HG03159 (cell line): ENCODE measurements at regions not wholly inside any gene's neighbourhood (a gene's known extent, or its start where the extent isn't known, plus 50 kb on each side); places are given as distances from the start of the nearest gene placed in this dataset.
"Not testable (repeated sequence)": the region's sequence is repeated elsewhere in the genome, so short reads cannot be mapped to it uniquely, and the experiment has no call there.

Source experiments
- ATAC-seq: cut with Tn5 transposase; IDR thresholded peaks from one replicate; pipeline ENCODE4 v1.9.1; 2021; ENCODE audit warnings: mild to moderate bottlenecking, moderate library complexity; ENCODE audit not compliant: unreplicated experiment

DNA sequence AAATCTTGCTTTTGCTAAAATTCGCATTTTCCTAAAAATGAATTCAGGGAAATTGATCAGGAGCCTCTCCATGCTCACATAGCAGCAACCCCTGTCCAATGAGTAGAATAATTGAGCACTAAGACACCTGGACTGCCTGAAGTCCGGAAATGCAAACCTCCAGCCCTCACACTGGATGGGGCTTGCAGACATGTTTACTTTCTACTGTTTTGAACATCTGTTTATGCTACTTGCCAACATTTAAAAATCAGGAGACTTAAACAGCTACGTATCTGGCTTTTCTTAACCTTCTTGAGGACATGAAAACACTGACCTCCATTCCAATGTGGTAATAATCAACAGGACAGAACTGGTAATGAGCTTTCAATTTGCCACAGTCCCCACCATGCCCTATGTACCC lies 184.4 kb downstream of the SHOX2 start:
- ATAC-seq: no peak

DNA sequence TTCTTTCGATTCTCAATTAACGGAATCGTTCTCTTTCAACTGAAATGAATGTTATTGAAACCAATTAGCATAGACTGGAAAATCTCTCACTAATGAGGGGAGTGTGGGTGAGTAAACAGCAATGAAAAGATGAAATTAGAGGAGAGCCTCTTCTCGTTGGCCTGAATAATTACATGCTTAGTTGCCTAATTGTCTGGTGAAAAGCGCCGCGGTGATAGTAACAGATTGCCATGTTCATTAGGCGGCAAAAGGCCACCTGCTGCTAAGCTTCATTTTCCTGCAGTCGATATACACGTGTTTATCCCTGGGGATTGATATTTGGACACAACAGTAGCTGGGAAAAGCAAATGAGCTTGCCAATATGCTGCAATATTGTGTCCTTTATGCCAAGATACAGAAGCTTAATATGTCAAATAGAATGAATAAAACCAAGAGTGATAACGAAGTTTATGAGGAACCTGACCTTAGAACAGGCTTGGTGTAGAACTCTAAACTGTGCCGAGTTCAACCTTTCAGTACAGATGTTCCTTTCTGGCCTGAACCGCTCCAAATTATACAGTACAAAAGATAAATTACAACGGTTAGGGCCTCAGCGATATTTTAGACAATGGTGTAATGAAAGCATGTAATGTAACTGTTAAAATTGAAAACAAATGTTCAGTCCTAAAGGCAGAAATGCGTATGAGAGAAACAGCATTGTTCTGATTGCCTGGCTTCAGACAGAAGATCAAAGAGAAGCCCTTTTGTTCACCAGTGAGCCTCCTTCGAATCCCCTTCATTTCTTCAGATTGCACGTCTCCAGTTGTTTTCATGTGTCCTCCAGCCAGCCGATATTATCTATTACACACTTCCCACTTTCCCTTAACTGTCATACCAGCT lies 185.2 kb downstream of the SHOX2 start:
- no peak for ATAC-seq

DNA sequence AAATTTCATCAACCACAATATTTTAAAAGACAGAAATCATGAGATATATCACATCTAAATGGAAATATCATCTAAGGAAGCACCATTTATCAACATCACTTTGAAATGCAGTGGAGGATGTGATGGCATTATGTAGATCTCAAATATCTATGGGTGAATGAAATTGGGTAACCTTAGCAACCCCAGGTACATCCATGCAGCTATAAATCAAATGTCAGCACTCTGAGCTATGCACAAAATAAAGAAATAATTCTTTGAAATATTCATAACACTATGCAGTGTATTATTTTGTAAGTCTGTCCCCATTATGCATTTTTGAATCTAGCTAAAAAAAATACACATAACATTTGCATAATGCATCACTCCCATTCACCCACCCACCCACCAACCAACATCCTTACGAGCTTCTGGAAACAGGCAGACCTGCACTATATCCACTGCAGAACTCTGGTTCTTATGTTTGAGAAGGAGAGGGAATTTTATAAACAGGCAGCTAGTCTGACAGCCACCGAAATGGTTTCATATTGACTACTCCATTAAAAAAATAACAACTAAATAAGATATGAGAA lies 186.8 kb downstream of the SHOX2 start:
- no peak for ATAC-seq

DNA sequence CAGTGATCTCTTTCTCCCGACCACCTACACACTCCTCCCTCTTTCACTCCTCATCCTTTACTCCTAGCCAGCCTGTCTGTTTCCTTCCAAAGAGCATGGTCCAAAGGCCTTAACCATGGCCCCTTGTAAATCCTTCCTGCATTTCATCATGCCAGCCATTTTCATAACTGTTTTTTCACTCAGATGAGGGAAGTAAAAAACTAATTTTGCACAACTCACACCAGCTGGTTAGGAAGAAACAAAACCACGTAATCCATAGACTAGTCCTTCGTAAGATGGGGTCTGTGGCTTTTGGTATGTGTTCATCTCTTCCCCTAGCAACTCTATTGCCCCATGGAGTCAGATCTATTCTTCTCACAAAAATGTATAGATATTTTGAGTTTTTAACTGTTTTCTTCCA lies 187.8 kb downstream of the SHOX2 start:
- no peak for ATAC-seq

DNA sequence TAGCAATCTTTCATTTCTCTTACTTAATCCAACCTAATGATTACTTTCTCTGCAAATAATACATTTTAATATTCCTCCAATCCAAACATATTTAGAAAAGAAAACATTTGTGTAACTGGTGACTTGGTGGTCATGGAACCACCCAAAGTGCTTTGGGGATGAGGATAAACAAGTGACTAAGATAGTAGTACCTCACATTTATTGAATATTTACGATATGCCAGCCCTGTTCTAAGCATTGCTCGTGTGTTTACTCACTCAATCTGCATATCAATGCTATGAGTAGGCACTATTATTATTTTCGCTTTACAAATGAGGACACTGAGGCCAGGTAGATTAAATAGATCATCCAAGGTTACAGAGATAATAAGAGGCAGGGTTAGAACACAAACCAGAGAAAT lies 189.5 kb downstream of the SHOX2 start:
- ATAC-seq: no peak

DNA sequence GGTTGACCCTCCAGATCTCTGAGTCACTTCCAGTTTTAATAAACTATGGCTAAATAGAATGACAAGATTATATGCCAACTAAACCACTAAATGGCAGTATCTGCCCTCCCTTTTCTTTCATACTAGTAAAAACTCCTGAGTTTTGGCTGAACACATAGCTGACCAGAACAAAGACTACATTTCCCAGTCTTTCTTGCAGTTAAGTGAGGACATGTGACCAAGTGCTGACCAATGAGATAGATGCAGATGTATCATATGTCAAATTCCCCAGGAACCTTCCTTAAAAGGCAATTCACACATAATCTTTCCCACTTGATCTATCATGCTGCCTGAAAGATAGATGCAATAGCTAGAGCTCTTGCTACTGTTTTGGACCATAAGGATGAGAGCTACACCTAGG lies 191.3 kb downstream of the SHOX2 start:
- ATAC-seq: no peak

DNA sequence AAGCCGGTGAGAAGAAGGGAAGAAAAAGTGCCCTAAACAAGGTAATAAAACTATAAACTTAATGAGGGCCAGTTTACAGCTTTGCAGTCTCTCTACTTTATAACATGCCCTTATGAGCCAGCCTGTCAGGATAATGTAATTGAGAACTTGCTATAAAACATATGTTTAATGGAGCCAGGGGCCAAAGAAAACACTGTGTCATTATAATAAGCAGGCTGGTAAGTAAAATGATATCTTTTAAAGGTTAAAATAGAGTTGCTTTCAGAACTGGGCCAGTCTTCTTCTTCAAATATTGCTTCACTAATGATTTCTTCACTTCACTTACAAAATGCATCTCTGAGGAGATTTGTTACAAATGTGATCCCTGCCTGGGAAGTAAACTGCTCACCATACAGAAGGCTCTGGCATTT lies 192.5 kb downstream of the SHOX2 start:
- no peak for ATAC-seq

DNA sequence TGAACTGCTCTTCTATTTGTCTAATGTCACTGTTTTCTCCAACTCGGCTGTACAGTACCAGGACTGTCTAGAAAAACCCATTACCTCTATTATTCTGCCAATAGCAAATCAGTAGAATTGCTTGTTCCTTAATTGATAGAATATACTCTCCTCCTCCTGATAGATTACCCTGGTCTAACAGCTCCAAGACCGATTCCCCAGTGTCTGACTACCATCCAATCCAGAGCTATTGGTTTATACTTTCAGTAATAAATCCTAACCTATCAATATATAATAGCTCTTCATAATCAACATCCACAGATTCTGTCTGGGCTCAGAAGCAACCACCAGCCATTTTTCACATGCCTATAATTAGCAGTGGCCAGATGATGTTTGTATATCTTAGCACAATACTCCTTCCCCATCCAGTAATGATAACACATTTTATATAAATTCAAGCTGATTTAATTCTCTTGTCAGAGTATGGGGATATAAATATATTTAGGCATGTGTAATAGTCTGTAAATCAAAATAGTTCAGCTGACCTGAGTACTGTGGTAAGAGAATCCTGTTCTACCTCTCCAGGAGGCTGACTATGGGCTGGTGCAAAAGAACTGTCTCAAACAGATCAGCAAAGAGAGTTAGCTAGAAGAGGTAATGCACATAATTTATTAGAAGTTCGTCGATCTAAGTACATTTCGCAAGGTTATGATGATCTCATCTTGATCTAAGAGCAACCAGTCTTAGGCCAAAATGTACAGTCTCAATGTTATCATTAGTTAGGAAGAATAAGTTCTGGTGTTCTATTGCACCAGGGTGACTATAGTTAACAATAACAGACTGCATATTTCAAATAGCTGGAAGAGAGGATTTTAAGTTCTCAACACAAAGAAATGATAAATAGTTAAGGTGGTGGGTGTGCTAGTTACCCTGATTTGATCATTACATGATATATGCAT lies 193.4 kb downstream of the SHOX2 start:
- no peak for ATAC-seq

DNA sequence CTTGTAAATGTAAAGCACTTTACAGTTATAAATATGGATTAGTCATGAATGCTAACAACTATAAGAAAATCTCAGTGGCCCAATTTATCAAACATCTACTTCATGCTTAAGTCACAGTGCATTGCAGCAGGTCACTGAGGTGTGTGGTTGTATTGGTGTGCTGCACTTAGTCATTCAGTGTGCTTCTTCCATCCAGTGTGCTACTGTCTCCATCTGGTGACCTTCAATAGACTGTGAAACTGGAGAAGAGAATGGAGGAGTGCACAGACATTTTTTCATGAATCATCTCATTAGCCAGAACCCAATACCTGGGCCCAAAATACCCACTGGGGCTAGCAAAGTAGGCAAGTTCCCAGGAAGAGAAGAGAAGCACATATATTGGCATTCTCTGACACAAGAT lies 199.6 kb downstream of the SHOX2 start:
- ATAC-seq: no peak

DNA sequence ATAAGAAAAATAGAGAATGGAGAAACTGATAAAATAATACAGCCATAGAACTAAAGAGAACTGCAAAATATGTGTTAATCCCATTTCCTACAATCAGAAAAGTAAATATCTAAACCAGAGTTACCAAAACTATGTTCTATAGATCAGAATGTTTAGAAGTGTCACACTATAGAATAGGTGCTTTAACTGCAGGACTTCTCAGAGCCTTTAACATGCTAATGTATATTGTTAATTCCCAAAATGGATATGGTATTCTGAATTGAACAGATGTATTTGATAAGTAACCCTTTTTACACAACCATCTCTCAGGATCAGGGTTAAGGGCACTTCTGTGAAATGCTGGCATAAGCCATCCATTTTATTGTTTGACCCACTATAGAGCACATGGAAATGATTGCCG lies 200.3 kb downstream of the SHOX2 start:
- ATAC-seq: no peak

DNA sequence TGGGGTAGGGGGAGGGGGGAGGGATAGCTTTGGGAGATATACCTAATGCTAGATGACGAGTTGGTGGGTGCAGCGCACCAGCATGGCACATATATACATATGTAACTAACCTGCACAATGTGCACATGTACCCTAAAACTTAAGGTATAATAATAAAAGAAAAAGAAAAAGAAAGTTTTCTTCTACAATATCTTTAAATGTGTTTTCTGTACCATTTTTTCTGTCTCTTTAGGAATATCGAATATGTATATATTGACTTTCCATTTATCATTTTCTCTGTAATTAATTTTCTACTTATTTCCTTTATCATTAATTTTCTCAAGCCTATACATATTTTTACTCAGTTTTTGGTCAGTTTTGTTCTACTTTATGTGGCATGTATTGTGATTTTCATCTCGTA lies 203.5 kb downstream of the SHOX2 start:
- ATAC-seq: not testable (repeated sequence)

DNA sequence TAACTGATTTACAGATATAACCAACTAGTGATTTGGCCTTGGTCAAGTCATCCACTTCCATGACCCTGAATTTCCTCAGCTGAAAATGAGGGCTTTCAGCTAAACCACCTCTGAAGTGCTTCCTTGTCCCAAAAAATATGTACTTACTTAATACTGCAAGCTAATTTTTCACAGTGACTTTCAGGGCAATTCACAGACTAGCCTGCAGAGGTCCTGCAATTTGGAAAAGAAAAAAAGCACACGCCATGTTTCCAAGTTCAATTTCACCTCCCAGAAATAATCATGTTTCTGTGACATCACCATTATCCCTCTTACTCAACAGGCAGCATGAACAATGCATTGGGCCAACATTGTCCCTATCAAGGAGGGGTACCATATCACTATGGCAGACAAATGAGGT lies 218.2 kb downstream of the SHOX2 start:
- ATAC-seq: no peak

DNA sequence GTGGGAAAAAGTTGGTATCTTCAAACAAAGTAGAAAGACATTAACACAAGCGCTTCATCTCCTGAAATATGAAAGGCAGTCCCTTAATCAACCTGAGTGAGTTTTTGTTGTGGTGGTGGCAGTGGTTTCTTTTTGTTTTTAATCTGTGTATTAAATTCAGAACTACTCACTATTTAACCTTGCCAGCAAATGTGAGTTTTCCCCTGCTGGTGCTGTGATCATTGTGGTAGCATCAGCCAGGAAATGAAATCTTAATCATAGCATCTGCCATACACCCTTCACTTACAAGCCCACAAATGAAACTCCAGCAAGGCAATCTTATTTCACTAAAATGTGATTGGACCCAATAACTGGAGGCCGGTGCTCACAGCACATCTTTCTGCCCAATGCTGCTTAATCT lies 229.7 kb downstream of the SHOX2 start:
- no peak for ATAC-seq

DNA sequence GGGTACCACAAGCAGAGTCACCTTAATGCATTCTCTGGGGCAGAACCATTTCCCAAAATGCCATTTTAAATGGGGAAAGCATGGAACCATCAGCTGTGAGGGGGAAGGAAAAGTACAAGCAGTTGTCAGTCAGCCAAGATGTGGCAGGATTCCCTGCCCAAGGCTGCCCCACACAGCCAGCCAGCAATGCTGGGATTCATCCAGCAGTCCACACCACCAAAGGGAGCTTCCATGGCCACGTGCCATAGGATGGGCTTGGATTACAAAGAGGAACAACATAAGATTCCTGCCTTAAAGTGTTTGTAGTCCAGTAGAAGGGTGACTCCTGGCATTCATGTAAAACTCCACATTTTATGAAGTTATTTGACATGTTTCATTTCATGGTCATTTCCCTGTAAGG lies 233.3 kb downstream of the SHOX2 start:
- no peak for ATAC-seq

DNA sequence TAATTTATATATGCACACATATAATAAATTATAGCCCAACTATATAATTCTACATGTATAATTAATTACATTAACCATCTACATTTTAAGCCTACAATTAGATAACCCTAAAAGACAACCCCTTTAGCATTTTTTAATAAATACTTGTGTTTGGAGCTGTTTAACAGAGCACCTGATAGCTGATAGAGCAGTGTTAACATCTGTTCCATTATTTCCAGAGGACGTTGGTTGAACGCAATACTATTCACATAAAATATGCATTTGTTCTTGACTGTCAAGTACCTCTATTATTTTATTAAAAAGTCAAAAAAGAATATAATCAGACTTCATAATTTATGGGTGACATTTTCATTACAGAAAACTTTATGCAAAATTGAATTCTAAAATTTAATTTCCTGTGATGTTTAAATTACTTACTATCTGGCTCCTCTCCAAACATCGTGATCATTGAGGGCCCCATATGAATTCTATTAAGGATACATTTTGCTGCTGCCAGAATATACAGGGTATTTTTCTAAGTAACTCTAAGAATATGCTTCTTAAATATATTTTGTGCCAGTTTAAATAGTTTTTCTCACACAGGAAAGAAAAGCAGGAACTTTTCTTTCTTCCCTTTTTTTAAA lies 234.3 kb downstream of the SHOX2 start:
- ATAC-seq: no peak

DNA sequence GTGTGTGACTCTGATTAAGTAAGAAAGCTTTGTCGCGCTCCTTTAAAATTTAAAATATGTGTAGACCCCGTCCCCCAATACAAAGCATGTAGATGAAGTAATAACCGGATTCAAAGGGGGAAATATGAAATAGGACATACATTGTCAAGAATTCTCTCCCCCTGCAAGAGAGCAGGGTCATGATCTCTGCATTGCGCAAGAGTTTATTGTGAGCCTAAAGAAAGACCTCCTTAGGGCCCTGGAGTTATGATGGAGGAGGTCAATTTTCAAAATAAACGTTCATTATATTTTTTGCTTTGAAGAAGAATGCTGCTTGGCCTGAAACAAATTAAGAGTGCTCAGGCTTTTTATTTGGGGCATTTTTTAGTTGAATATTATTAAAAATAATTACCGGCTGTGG lies 235.0 kb downstream of the SHOX2 start:
- no peak for ATAC-seq

DNA sequence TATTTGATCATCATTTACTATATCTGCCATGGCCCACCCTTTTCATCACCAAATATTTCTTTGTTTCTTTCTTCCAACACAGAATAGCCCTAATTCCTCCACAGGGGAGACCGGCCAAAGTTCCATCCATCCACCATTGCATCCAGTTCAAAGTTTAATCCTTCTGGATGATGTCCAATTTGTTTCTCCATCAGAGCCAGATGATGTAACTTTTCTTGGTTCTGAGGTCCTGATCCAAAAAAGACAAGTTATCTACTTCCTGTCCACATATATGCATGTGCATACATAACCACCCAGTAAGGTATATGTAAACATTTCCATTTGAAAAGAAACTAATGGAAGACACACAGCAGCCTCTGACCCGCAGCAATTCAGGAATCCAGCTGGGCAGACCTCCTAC lies 237.3 kb downstream of the SHOX2 start:
- no peak for ATAC-seq

DNA sequence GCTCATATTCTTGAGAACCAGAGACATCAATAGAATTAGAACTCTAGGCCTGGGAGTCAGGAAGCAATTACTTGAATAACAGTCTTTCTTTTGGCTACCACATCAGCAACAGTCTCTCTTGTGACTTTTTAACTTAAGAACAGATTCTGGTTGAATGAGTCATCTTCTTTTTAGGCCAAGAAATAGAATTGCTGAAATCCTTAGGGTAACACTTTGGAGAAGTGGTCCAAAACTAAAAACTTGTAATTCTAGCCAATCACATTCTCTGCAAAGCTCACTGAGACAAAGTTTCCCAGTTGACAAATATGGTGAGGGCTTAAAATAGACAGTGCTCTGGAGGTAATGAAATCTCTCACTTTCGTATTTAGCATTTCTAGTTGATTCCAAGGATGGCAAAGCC lies 238.0 kb downstream of the SHOX2 start:
- ATAC-seq: no peak

DNA sequence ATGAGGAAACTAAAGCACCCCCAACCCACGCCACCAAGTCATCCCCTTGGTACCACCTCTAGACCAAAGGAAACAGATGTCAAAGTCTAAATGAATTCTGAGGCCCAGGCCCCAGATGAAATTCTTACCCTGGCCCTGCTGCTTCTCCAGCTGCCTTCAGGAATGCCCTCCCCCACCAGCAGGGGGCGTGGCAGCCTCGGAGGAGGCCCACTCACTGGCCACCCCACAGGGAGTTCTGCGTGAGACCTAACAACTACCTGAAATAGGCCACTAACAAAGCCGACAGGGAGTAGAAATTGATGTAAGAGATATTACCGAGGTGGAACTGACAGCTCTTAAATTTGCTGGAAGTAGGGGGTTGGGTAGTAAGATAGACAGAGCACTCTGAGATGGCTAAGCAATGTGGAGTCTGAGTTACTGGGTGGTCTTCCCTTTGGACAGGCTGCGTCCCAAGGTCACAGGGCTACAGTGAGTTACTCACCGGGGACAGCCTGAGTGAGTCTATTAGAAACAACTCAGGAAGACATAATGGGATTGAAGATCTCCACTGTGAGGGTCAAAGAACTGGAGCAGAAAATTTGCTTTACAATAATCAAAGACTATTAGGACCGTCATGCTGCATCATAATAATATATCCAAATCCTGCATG lies 240.7 kb downstream of the SHOX2 start:
- ATAC-seq: peak; percentile 92

DNA sequence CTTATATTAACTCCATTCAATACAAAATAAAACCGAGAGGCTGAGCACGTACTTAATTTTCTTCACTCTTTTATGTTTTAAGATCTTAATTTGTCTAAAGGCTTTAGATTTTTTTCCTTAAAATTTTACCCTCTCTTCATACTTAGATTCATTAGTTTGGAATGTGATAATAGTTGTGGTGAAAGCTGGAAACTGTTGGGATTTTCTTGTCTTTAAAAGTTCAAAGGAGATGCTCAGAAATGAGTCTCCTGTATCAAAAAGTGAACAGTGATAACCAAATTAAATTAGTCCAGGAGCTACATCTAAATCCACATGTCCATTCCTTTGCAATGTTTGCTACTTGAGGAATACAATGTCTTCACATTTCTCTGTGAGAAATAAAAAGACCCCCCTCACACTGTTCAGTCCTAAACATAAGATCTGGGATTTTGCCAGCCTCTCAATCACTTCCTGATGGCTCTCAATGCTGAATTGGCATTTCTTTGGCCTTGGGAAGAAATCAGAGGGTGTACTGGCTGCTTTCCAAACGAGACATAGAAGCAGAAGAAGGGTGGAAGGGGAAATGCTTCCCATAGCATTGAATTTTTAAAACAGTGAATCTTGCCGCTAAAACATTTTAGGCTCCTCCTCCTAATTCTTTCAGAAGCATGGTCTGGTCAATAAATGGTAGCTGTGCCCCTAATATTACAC lies 245.0 kb downstream of the SHOX2 start:
- ATAC-seq: no peak
